Peyer's patch (tissue), 4 donors: ENCODE measurements at regions not wholly inside any gene's neighbourhood (a gene's known extent, or its start where the extent isn't known, plus 50 kb on each side); places are given as distances from the start of the nearest gene placed in this dataset.

ENCODE experiments used
- DNase-seq, 3 donors: peaks; one replicate each; pipeline ENCODE4 v3.0.0-alpha.2; 2017 to 2019
- H3K27ac ChIP-seq, 4 donors: fragments of 200-600 bp; sonication (generic); one replicate each; pipeline ENCODE4 v1.5.1; 2016 to 2019
- H3K27me3 ChIP-seq, 2 donors: fragments of 200-600 bp; sonication (generic); one replicate each; pipeline ENCODE4 v1.5.1; 2019
- H3K36me3 ChIP-seq, 3 donors: fragments of 200-600 bp; sonication (generic); one replicate each; pipeline ENCODE4 v1.5.1; 2016 to 2019
- H3K4me1 ChIP-seq, 4 donors: fragments of 200-600 bp; sonication (generic); one replicate each; pipeline ENCODE4 v1.5.1; 2016 to 2019
- H3K4me3 ChIP-seq, 4 donors: fragments of 200-600 bp; sonication (generic); 1 replicate in 3 of 4; 2 replicates in 1 of 4; pipeline ENCODE4 v1.5.1; 2016 to 2019; ENCODE audit warnings: mild to moderate bottlenecking in 1 of 4
- H3K9me3 ChIP-seq, 4 donors: fragments of 200-600 bp; sonication (generic); one replicate each; pipeline ENCODE4 v1.5.1; 2016 to 2019; ENCODE audit warnings: mild to moderate bottlenecking in 1 of 4
- CTCF ChIP-seq, 6 experiments: fragments of 450-650 bp in 4 of 6; fragments of 200-600 bp in 2 of 6; sonication (generic) in 1 of 6; IDR thresholded peaks; one replicate each; pipeline ENCODE4 v1.5.1; 2017 to 2019; ENCODE audit warnings: antibody characterized with exemption in 6 of 6, mild to moderate bottlenecking in 3 of 6, moderate library complexity in 1 of 6
- POLR2A ChIP-seq, 2 donors: fragments of 450-650 bp; IDR thresholded peaks; one replicate each; pipeline ENCODE4 v1.5.1; 2017; ENCODE audit warnings: antibody characterized with exemption in 2 of 2, mild to moderate bottlenecking in 2 of 2, moderate library complexity in 2 of 2

DNA sequence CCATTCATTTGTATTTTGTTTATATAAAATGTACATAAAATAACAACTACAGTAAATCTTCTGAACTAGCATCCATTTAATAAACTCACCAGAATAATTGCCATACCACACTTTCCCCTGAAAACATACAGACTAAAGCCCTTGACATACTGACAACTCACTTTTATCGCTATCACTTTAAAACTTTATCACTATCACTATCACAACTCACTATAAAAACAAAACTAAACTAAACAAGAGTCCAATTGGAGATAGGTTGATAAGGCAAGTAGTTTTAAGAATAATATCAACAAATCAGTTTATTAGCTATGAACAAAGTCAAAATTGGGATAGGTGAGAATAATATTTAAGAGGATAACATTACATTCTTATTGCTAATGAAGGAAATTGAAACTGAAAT lies 108.9 kb downstream of the SLITRK6 start:
- H3K9me3 ChIP-seq, result no peaks in the 10 kb centered on the region
- no peak overlapping the region for H3K27ac ChIP-seq
- no peak overlapping the region for H3K4me3 ChIP-seq
- no peaks in the 10 kb centered on the region for H3K36me3 ChIP-seq
- TF ChIP-seq POLR2A (IDR thresholded peaks at IDR 0.05) (no peak), CTCF (IDR thresholded peaks at IDR 0.05) (no peak)
- H3K4me1 ChIP-seq, result no peaks in the 10 kb centered on the region
- DNase-seq, result no peak
- no peaks in the 10 kb centered on the region for H3K27me3 ChIP-seq

- Histone ChIP-seq H3K4me1 (no peaks in the 10 kb centered on the region), H3K4me3 (no peak overlapping the region), H3K36me3 (no peaks in the 10 kb centered on the region), H3K9me3 (no peaks in the 10 kb centered on the region), H3K27me3 (no peaks in the 10 kb centered on the region), H3K27ac (no peak overlapping the region)
- no peak for DNase-seq
- TF ChIP-seq POLR2A (IDR thresholded peaks at IDR 0.05) (no peak), CTCF (IDR thresholded peaks at IDR 0.05) (no peak)
These were observed 113.8 kb downstream of the SLITRK6 start for GRCh38 chr13:85685436-85685835.

GRCh38 chr13:85675151-85675907 lies 123.9 kb downstream of the SLITRK6 start:
- no peak overlapping the region for H3K4me3 ChIP-seq
- no peaks in the 10 kb centered on the region for H3K27me3 ChIP-seq
- H3K9me3 ChIP-seq, result no peaks in the 10 kb centered on the region
- TF ChIP-seq CTCF (IDR thresholded peaks at IDR 0.05) (no peak), POLR2A (IDR thresholded peaks at IDR 0.05) (no peak)
- DNase-seq, result no peak
- peaks cover 0 to 3% (median 0%) of the 10 kb centered on the region in 3 donors for H3K36me3 ChIP-seq
- H3K4me1 ChIP-seq, result peaks cover 0 to 3% (median 0%) of the 10 kb centered on the region in 4 donors
- H3K27ac ChIP-seq, result no peak overlapping the region

DNA sequence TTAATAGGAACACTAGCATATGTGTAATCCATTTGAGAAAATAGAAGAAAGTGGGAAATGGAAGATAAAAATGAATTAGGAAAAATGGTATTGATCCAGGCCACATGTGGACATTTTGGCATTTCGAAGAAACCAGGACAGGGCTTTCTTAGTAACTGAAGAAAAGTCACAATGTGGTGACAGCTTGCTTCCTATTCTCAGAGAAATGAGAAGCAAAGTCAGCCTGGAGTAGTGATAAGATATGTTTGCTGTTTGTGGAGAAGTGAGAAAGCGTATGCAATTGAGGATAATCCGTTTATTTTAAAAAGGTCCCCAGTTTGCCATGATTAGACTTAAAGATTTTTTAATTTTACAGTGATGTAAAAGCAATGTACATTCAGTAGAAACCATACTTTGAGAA lies 127.9 kb downstream of the SLITRK6 start:
- Histone ChIP-seq H3K4me3 (no peak overlapping the region), H3K4me1 (no peaks in the 10 kb centered on the region), H3K36me3 (no peaks in the 10 kb centered on the region), H3K27me3 (no peaks in the 10 kb centered on the region), H3K27ac (no peak overlapping the region), H3K9me3 (no peaks in the 10 kb centered on the region)
- TF ChIP-seq CTCF (IDR thresholded peaks at IDR 0.05) (no peak), POLR2A (IDR thresholded peaks at IDR 0.05) (no peak)
- DNase-seq, result no peak

- no peak for DNase-seq
- no peaks in the 10 kb centered on the region for H3K36me3 ChIP-seq
- TF ChIP-seq POLR2A (IDR thresholded peaks at IDR 0.05) (no peak), CTCF (IDR thresholded peaks at IDR 0.05) (no peak)
- H3K4me3 ChIP-seq, result no peak overlapping the region
- H3K27me3 ChIP-seq, result no peaks in the 10 kb centered on the region
- H3K9me3 ChIP-seq, result no peaks in the 10 kb centered on the region
- H3K4me1 ChIP-seq, result no peaks in the 10 kb centered on the region
- no peak overlapping the region for H3K27ac ChIP-seq
These were observed 132.9 kb downstream of the SLITRK6 start for GRCh38 chr13:85666356-85666755.
